ENCODE measurements at regions not wholly inside any gene's neighbourhood (a gene's known extent, or its start where the extent isn't known, plus 50 kb on each side); places are given as distances from the start of the nearest gene placed in this dataset.

DNA sequence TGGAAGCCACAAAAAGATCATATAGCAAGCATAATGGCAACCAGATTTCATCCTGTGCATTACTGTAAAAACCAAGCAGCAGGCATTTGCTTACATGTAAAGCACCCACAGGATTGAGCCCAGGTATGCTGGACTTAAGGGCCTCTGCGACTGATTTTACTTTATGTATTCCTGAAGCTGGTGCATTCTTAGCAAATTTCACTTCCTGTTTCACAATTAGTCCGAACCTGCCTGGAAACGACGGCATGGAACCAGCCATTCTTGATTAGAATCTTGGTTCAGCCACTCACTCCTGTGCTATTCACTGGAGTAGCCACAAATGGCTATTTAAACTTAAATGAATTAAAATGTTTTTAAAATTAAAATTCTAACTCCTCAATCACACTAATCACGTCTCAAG is 239.2 kb downstream of the NUAK1 start:
- TF ChIP-seq, protein P1, sequence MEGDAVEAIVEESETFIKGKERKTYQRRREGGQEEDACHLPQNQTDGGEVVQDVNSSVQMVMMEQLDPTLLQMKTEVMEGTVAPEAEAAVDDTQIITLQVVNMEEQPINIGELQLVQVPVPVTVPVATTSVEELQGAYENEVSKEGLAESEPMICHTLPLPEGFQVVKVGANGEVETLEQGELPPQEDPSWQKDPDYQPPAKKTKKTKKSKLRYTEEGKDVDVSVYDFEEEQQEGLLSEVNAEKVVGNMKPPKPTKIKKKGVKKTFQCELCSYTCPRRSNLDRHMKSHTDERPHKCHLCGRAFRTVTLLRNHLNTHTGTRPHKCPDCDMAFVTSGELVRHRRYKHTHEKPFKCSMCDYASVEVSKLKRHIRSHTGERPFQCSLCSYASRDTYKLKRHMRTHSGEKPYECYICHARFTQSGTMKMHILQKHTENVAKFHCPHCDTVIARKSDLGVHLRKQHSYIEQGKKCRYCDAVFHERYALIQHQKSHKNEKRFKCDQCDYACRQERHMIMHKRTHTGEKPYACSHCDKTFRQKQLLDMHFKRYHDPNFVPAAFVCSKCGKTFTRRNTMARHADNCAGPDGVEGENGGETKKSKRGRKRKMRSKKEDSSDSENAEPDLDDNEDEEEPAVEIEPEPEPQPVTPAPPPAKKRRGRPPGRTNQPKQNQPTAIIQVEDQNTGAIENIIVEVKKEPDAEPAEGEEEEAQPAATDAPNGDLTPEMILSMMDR (IDR thresholded peaks at IDR 0.05; ENCODE audit: low read depth, low read length): no peak
- H3K4me3 ChIP-seq (replicated peaks in 1 of 2; ENCODE audit: low read depth in 2 of 2, low read length in 2 of 2): no peak overlapping the region
- DNase-seq (ENCODE audit: low read depth in 2 of 2): peak in 1 of 2 donors; percentile 25

DNA sequence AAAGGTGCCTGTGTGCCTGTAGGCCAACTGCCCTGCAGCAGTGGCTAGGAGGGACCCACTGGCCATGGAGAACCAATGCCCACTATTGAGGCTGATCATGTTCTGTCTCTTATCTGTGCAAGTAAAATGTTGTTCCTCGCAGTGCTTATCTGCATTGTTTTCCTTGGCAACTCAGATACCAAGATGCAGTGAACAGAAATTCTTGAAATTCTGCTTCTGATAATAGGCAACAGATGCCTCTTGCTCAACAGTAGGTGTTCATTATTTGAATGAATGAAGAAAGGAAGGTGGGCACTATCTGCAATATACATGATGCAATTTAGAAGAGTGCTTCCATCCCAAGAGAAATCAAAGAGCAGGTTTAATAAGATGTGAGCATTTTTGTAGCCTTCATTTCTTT is 232.2 kb downstream of the NUAK1 start:
- peak in 1 of 2 donors; percentile 44 for DNase-seq (ENCODE audit: low read depth in 2 of 2)
- H3K4me3 ChIP-seq (replicated peaks in 1 of 2; ENCODE audit: low read depth in 2 of 2, low read length in 2 of 2): no peak overlapping the region
- TF ChIP-seq, protein P1 (IDR thresholded peaks at IDR 0.05; ENCODE audit: low read depth, low read length): no peak

DNA sequence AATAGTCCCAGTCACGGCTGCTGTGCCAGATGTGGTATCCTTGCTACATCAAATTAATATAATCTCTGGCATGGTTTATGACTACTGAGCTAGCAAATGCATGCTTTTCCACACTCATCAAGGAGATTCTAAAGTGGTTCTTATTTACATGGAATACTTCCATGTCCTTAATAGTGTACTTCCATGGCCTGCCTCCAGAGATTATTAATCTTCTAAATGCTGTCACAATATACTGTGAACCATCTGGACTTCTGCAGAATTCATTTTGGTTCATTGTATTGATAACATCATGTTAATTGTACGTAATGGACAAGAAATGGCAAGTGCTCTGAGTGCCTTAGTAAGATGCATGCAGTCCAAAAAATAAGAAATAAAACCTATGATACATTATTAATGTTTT is 230.8 kb downstream of the NUAK1 start:
- DNase-seq (ENCODE audit: low read depth in 2 of 2): no peak
- H3K4me3 ChIP-seq (replicated peaks in 1 of 2; ENCODE audit: low read depth in 2 of 2, low read length in 2 of 2): no peak overlapping the region
- TF ChIP-seq, protein P1 (IDR thresholded peaks at IDR 0.05; ENCODE audit: low read depth, low read length): no peak

DNA sequence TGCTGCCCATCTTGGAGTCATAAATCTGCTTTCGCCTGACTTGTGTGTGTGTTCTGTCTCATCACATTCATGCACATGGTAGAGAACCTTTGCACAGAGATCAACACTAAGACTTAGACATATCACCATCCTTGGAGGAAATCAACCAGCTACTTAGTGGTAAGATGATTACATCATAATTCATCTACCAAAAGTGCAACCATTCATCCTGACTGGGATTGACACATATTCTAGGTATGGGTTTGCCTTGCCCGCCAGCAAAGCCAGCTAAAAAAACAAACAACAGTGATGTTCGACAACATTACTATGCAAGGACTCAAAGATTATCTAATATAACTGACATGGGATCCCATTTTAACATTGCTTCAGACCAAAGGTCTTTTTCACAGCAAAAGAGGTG is 228.7 kb downstream of the NUAK1 start:
- H3K4me3 ChIP-seq (replicated peaks in 1 of 2; ENCODE audit: low read depth in 2 of 2, low read length in 2 of 2): no peak overlapping the region
- peak in 1 of 2 donors; percentile 29 for DNase-seq (ENCODE audit: low read depth in 2 of 2)
- TF ChIP-seq, protein P1 (IDR thresholded peaks at IDR 0.05; ENCODE audit: low read depth, low read length): no peak

DNA sequence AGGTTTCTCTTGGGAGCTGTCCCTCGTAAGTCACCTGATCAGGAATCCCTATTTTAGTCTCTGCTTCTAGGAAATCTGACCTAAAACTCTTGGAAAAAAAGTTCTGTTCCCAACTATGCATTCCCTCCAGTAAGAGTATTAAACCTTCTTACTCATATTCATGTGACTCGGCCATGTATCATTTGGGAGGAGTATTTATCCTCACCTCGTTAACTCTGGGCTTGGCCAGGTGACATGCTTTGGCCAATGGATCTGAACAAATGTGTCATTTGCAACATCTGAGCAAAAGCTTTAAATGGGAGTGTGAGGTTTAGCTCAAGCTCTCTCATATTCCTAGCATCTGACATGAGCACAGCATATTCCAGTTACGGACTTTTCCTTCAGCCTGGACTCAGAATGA is 226.8 kb downstream of the NUAK1 start:
- DNase-seq (ENCODE audit: low read depth in 2 of 2): no peak
- H3K4me3 ChIP-seq (replicated peaks in 1 of 2; ENCODE audit: low read depth in 2 of 2, low read length in 2 of 2): no peak overlapping the region
- TF ChIP-seq, protein P1 (IDR thresholded peaks at IDR 0.05; ENCODE audit: low read depth, low read length): no peak

DNA sequence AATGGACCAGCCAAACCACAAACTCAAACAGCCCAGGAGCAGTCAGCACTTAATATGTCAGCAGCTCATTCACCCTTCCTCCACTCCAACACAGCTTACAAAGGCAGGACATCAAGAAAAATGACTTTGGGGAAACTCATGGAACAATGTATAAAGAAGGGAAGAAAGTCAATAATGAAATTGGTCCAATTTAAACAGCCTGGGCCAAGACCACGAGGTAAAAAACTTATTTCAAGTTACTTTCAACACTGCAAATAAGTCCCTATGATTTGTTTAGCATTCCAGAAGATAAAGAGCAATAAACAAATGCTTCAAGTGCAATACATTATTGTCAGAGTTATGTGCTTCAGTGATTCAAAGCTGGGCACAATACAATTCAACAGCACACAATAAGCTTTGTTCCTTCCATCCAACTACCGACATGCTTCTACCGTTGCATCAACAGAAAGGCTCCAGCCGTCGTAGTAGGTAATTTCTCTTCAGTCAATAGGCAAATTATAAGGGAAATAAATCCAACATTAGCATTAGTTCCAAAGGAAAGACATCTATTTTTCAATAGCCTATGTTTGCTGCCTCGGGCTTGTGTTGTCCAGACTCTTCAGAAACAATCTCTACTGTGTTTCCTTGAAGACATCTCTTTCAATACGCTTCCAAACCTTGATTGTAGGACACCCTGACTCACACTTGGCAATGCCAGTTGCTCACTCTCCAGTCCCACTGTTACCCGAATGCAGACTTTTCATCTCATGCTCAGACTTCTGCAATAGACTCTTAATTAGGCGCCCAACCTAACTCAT is 225.7 kb downstream of the NUAK1 start:
- no peak overlapping the region for H3K4me3 ChIP-seq (replicated peaks in 1 of 2; ENCODE audit: low read depth in 2 of 2, low read length in 2 of 2)
- TF ChIP-seq, protein P1 (IDR thresholded peaks at IDR 0.05; ENCODE audit: low read depth, low read length): no peak

More for the DNA sequence above, 225.7 kb downstream of the NUAK1 start:
- DNase-seq (ENCODE audit: low read depth in 2 of 2): no peak
